ENCODE measurements at regions not wholly inside any gene's neighbourhood (a gene's known extent, or its start where the extent isn't known, plus 50 kb on each side); places are given as distances from the start of the nearest gene placed in this dataset.
A peak's percentile ranks its signal among the peaks of the same experiment; 100 is the strongest.

DNA sequence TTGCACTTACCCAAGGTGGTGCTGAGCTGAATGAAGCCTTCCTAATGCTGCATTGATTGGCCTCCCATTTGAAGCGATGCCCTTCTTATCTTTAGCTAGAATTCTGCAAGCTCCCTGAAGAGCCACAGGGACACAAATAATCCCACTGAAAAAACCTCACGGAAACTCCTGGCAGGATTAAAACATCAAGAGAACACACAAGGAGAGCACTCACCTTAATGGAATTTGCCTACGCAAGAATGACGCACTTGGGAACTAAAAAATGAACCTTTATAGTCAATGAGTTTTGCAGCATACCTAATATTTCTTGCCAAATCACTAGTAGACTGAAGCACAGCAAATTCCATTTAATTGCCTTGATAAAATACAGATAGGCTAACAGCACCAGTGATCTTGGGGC, 232.8 kb upstream of the UBASH3B start:
- H3K36me3 ChIP-seq = no peaks in the 10 kb centered on the region
- TF ChIP-seq, protein P1, sequence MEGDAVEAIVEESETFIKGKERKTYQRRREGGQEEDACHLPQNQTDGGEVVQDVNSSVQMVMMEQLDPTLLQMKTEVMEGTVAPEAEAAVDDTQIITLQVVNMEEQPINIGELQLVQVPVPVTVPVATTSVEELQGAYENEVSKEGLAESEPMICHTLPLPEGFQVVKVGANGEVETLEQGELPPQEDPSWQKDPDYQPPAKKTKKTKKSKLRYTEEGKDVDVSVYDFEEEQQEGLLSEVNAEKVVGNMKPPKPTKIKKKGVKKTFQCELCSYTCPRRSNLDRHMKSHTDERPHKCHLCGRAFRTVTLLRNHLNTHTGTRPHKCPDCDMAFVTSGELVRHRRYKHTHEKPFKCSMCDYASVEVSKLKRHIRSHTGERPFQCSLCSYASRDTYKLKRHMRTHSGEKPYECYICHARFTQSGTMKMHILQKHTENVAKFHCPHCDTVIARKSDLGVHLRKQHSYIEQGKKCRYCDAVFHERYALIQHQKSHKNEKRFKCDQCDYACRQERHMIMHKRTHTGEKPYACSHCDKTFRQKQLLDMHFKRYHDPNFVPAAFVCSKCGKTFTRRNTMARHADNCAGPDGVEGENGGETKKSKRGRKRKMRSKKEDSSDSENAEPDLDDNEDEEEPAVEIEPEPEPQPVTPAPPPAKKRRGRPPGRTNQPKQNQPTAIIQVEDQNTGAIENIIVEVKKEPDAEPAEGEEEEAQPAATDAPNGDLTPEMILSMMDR (IDR thresholded peaks at IDR 0.05; ENCODE audit: low read depth, low read length) = no peak
- no peaks in the 10 kb centered on the region for H3K9me3 ChIP-seq (ENCODE audit: low read depth)
- H3K4me1 ChIP-seq (ENCODE audit: low read depth) = peaks cover 26% of the 10 kb centered on the region
- H3K27ac ChIP-seq = no peak overlapping the region
- H3K4me3 ChIP-seq = no peak overlapping the region
- DNase-seq (ENCODE audit: low read depth in 1 of 2, low spot score in 1 of 2) = peak in 1 of 2 donors; percentile 37
- no peaks in the 10 kb centered on the region for H3K27me3 ChIP-seq

DNA sequence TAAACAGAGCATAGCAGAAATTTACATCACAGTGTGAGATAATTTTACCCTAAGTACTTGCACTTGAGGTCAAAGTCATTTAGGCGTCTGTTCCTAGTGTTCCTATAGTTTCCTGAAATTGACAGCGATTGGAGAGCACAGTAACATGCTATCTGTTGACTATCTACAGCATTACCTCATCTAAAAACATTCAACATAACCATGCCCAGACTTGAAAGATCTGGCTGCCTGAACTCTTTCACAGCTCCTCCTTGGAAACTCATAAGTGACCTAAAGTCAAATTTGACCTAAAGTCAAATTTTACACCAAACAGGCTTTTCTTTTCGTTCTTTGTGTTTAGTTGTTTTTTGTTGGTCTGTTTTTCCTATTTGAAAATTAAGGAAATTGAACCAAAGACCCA, 233.8 kb upstream of the UBASH3B start:
- DNase-seq (ENCODE audit: low read depth in 1 of 2, low spot score in 1 of 2) = no peak
- Histone ChIP-seq H3K27ac (no peak overlapping the region), H3K9me3 (ENCODE audit: low read depth) (no peaks in the 10 kb centered on the region), H3K36me3 (no peaks in the 10 kb centered on the region), H3K4me1 (ENCODE audit: low read depth) (peaks cover 26% of the 10 kb centered on the region), H3K4me3 (no peak overlapping the region), H3K27me3 (no peaks in the 10 kb centered on the region)
- TF ChIP-seq, protein P1 (IDR thresholded peaks at IDR 0.05; ENCODE audit: low read depth, low read length) = no peak

DNA sequence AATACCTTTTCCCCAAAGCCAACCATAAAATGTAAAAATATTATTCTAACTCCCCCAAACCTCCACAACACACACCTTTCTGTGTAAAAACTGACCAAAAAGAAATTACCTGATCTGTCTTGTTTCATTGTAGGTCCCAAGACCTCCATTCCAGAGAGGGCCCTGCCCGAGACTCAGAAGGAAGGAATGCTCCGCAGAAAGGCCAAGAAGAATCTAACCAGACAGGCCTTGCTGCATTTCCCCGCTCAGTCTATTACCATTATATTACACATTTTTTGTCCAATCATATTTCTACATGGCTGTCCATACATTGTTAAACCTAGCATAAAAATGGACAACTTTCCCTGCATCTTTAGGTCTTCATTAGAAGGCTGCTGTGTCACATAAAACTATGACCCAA, 237.5 kb upstream of the UBASH3B start:
- DNase-seq (ENCODE audit: low read depth in 1 of 2, low spot score in 1 of 2) = no peak
- TF ChIP-seq, protein P1 (IDR thresholded peaks at IDR 0.05; ENCODE audit: low read depth, low read length) = no peak
- H3K4me3 ChIP-seq = no peak overlapping the region
- H3K9me3 ChIP-seq (ENCODE audit: low read depth) = no peaks in the 10 kb centered on the region
- H3K36me3 ChIP-seq = no peaks in the 10 kb centered on the region
- H3K4me1 ChIP-seq (ENCODE audit: low read depth) = peaks cover 19% of the 10 kb centered on the region
- no peak overlapping the region for H3K27ac ChIP-seq
- H3K27me3 ChIP-seq = no peaks in the 10 kb centered on the region

DNA sequence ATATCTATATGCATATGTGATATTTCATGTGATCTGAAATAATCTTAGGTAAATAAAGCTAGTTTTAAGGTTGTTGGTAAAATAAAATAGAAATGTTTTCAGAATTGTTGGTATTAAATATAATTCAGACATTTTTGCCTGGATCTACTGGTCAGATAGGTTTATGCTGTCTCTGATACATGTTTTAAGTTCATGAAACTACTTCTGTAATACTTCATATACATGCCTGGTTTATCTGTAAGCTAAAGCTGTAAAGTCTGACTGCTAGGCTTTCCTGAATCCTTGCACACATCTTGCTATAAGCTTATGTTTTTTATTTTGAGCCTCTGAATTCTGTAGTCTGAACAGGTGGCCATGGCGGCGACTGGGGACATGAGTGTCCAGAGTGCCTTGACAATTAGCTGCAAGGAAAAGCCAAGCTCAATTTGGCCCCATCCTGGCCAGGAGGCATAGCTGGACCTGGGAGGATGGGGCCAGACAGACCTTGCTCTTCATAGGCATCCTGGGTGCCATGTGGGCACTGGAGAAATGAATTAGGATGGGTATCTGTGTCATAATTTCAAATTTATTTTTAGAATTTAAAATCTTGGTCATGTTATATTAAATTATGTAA, 241.0 kb upstream of the UBASH3B start:
- no peaks in the 10 kb centered on the region for H3K9me3 ChIP-seq (ENCODE audit: low read depth)
- no peaks in the 10 kb centered on the region for H3K4me1 ChIP-seq (ENCODE audit: low read depth)
- H3K36me3 ChIP-seq = no peaks in the 10 kb centered on the region
- H3K27ac ChIP-seq = no peak overlapping the region
- H3K27me3 ChIP-seq = no peaks in the 10 kb centered on the region
- no peak for DNase-seq (ENCODE audit: low read depth in 1 of 2, low spot score in 1 of 2)
- TF ChIP-seq, protein P1 (IDR thresholded peaks at IDR 0.05; ENCODE audit: low read depth, low read length) = no peak
- no peak overlapping the region for H3K4me3 ChIP-seq

DNA sequence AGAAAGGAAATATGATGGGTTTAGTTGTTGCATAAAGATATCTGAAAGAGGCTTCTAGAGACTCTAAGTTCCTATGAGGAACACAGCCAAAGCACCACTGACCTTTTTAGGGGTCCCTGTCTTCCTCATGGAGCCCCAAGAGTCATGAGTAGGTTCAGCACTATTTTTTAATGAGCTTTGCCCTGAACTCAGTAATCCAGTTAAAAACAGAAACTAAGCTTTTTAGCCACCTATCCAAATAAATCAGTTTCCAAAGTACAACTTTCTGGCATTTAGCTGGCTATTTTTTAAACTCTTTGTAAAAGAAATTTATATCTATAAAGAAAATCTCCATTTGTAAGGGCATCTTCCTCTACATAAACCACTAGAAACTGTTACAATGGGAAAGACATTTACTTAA, 241.8 kb upstream of the UBASH3B start:
- Histone ChIP-seq H3K36me3 (no peaks in the 10 kb centered on the region), H3K27ac (no peak overlapping the region), H3K4me3 (no peak overlapping the region), H3K27me3 (no peaks in the 10 kb centered on the region), H3K9me3 (ENCODE audit: low read depth) (no peaks in the 10 kb centered on the region), H3K4me1 (ENCODE audit: low read depth) (no peaks in the 10 kb centered on the region)
- TF ChIP-seq, protein P1 (IDR thresholded peaks at IDR 0.05; ENCODE audit: low read depth, low read length) = no peak
- no peak for DNase-seq (ENCODE audit: low read depth in 1 of 2, low spot score in 1 of 2)

Data from cardiac muscle cell (in vitro differentiated cells and primary cell).